ENCODE measurements at regions not wholly inside any gene's neighbourhood (a gene's known extent, or its start where the extent isn't known, plus 50 kb on each side); places are given as distances from the start of the nearest gene placed in this dataset.

DNA sequence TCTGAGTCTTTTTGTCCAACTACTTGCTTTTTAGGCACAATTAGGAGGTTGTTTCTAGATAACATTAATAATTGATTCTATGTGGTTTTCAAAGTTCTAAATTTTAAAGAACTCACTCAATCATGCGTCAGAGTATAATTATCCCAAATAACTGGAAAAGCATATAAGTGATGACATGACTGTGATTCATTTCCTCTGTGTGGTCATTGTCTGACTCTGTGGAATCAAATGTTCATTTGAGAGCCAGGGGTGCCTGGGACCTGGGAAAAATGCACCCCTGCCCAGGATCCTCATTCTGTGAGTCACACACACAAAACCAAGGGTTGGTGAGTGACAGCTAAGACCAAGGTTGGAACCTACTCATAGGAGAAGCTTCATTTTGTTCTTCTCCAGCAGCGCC, 127.1 kb upstream of the MLIP start:
- H3K9ac ChIP-seq (ENCODE audit: insufficient read depth in 1 of 2, low read length in 2 of 2), result no peak overlapping the region
- no peak overlapping the region for H3K4me3 ChIP-seq
- ATAC-seq (ENCODE audit: insufficient read depth, low FRiP score), result no peak
- no peak overlapping the region for H3K27ac ChIP-seq (ENCODE audit: low read depth in 1 of 2, low read length in 1 of 2)
- 83 to 85% methylated on average over 2 of the region's 2 CpGs for WGBS, 2 donors
- TF ChIP-seq, protein P1, sequence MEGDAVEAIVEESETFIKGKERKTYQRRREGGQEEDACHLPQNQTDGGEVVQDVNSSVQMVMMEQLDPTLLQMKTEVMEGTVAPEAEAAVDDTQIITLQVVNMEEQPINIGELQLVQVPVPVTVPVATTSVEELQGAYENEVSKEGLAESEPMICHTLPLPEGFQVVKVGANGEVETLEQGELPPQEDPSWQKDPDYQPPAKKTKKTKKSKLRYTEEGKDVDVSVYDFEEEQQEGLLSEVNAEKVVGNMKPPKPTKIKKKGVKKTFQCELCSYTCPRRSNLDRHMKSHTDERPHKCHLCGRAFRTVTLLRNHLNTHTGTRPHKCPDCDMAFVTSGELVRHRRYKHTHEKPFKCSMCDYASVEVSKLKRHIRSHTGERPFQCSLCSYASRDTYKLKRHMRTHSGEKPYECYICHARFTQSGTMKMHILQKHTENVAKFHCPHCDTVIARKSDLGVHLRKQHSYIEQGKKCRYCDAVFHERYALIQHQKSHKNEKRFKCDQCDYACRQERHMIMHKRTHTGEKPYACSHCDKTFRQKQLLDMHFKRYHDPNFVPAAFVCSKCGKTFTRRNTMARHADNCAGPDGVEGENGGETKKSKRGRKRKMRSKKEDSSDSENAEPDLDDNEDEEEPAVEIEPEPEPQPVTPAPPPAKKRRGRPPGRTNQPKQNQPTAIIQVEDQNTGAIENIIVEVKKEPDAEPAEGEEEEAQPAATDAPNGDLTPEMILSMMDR (IDR thresholded peaks at IDR 0.05; ENCODE audit: control extremely low read depth, extremely low read depth), result no peak
- H3K9me3 ChIP-seq (ENCODE audit: control insufficient read depth in 4 of 4, insufficient read depth in 3 of 4, low read length in 3 of 4), result no peaks in the 10 kb centered on the region
- no peaks in the 10 kb centered on the region for H3K27me3 ChIP-seq (ENCODE audit: control insufficient read depth in 3 of 3, insufficient read depth in 3 of 3, low read length in 2 of 3)
- H3K4me1 ChIP-seq (ENCODE audit: control insufficient read depth in 5 of 5, insufficient read depth in 5 of 5, low read length in 5 of 5), result peaks cover 0 to 17% (median 0%) of the 10 kb centered on the region in 5 donors
- DNase-seq, result no peak
- no peaks in the 10 kb centered on the region for H3K36me3 ChIP-seq (ENCODE audit: control insufficient read depth in 4 of 4, insufficient read depth in 4 of 4, low read length in 4 of 4)

DNA sequence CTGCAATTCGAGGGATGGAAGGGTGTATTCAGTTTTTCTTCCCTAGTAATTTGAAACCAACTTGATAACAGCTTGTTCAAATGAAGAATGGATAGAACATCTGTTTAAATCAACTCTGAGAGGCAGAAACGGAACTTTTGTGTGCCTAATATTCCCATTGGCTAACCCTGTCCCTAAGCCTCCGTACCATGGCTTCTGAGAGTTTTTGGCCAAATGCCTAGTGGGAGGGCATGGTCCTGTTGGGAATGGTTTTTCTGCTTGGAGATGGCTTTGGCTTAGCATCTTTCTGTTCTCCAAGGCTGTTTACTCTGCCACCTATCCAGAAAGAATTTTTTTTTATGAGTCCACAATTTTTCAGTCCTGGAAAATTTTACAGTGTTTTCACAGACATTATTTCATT, 126.7 kb upstream of the MLIP start:
- ATAC-seq (ENCODE audit: insufficient read depth, low FRiP score), result no peak
- Histone ChIP-seq H3K4me3 (no peak overlapping the region), H3K4me1 (ENCODE audit: control insufficient read depth in 5 of 5, insufficient read depth in 5 of 5, low read length in 5 of 5) (peaks cover 0 to 18% (median 0%) of the 10 kb centered on the region in 5 donors), H3K27me3 (ENCODE audit: control insufficient read depth in 3 of 3, insufficient read depth in 3 of 3, low read length in 2 of 3) (no peaks in the 10 kb centered on the region), H3K27ac (ENCODE audit: low read depth in 1 of 2, low read length in 1 of 2) (no peak overlapping the region), H3K9ac (ENCODE audit: insufficient read depth in 1 of 2, low read length in 2 of 2) (no peak overlapping the region), H3K36me3 (ENCODE audit: control insufficient read depth in 4 of 4, insufficient read depth in 4 of 4, low read length in 4 of 4) (no peaks in the 10 kb centered on the region), H3K9me3 (ENCODE audit: control insufficient read depth in 4 of 4, insufficient read depth in 3 of 4, low read length in 3 of 4) (no peaks in the 10 kb centered on the region)
- 51 to 68% methylated on average over 3 of the region's 3 CpGs for WGBS, 2 donors
- TF ChIP-seq, protein P1 (IDR thresholded peaks at IDR 0.05; ENCODE audit: control extremely low read depth, extremely low read depth), result no peak
- DNase-seq, result no peak

DNA sequence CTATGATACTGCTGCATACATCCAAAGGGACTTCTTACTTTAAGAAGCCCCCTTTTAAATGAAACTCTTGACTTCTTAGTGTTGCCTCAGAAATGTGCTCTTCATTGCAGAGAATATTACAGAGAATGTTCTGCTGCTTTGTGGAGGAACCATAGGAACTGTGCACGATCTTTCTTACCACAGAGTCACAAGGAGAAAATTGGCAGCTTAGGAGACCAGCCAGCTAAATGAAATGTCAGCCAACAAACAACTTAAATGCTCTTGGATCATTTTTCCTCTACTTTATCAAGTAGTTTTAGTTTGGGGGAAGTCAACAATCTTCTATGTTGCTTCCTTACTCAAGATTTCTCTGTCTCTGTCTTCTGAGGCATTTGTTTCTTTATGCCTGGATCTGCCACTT, 125.9 kb upstream of the MLIP start:
- Histone ChIP-seq H3K9ac (ENCODE audit: insufficient read depth in 1 of 2, low read length in 2 of 2) (no peak overlapping the region), H3K4me3 (no peak overlapping the region), H3K9me3 (ENCODE audit: control insufficient read depth in 4 of 4, insufficient read depth in 3 of 4, low read length in 3 of 4) (no peaks in the 10 kb centered on the region), H3K36me3 (ENCODE audit: control insufficient read depth in 4 of 4, insufficient read depth in 4 of 4, low read length in 4 of 4) (no peaks in the 10 kb centered on the region), H3K27me3 (ENCODE audit: control insufficient read depth in 3 of 3, insufficient read depth in 3 of 3, low read length in 2 of 3) (no peaks in the 10 kb centered on the region), H3K4me1 (ENCODE audit: control insufficient read depth in 5 of 5, insufficient read depth in 5 of 5, low read length in 5 of 5) (peaks cover 0 to 21% (median 0%) of the 10 kb centered on the region in 5 donors), H3K27ac (ENCODE audit: low read depth in 1 of 2, low read length in 1 of 2) (no peak overlapping the region)
- DNase-seq (peak in 2 of 3 donors; percentile 27 to 54), ATAC-seq (ENCODE audit: insufficient read depth, low FRiP score) (no peak)
- TF ChIP-seq, protein P1 (IDR thresholded peaks at IDR 0.05; ENCODE audit: control extremely low read depth, extremely low read depth), result no peak
- WGBS, 2 donors, result 35 to 64% methylated on average over 1 of the region's 1 CpG

DNA sequence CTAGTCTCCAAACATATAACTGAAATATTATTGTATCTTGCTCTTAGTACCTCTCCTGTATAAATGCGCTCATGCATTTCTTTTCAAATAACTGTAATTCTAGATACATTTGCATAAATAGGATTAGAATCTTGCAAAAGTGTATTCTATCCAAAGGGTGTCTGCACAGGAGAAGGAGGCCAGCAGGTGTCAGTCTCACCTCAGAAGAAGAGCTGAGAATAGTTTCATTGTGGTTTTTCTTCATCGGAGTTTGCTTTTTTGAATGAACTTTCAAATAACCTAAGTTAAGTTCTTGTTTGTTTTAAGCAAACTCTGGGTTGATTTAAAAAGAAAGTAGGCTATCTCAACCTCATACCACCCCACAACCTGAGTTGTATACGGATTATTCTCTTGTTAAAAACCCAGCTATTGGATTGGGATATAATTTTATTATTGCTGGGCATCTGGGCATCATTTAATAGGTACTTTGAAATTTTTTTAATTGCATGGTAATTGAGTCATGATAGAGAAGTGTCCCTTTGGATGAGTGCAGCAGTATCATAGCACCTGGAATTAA, 125.0 kb upstream of the MLIP start:
- Histone ChIP-seq H3K36me3 (ENCODE audit: control insufficient read depth in 4 of 4, insufficient read depth in 4 of 4, low read length in 4 of 4) (no peaks in the 10 kb centered on the region), H3K9ac (ENCODE audit: insufficient read depth in 1 of 2, low read length in 2 of 2) (no peak overlapping the region), H3K27ac (ENCODE audit: low read depth in 1 of 2, low read length in 1 of 2) (no peak overlapping the region), H3K27me3 (ENCODE audit: control insufficient read depth in 3 of 3, insufficient read depth in 3 of 3, low read length in 2 of 3) (no peaks in the 10 kb centered on the region), H3K9me3 (ENCODE audit: control insufficient read depth in 4 of 4, insufficient read depth in 3 of 4, low read length in 3 of 4) (no peaks in the 10 kb centered on the region), H3K4me1 (ENCODE audit: control insufficient read depth in 5 of 5, insufficient read depth in 5 of 5, low read length in 5 of 5) (peaks cover 0 to 21% (median 0%) of the 10 kb centered on the region in 5 donors), H3K4me3 (no peak overlapping the region)
- TF ChIP-seq, protein P1 (IDR thresholded peaks at IDR 0.05; ENCODE audit: control extremely low read depth, extremely low read depth), result no peak
- no peak for ATAC-seq (ENCODE audit: insufficient read depth, low FRiP score)
- DNase-seq, result peak; percentile 62 to 75 (median 67)
- WGBS, 2 donors, result 15 to 30% methylated on average over 3 of the region's 3 CpGs

Data from lung (tissue), 11 donors.